Peyer's patch (tissue), 4 donors: ENCODE measurements at regions not wholly inside any gene's neighbourhood (a gene's known extent, or its start where the extent isn't known, plus 50 kb on each side); places are given as distances from the start of the nearest gene placed in this dataset.

ENCODE experiments used
- CTCF ChIP-seq, 6 experiments: fragments of 450-650 bp in 4 of 6; fragments of 200-600 bp in 2 of 6; sonication (generic) in 1 of 6; IDR thresholded peaks; one replicate each; pipeline ENCODE4 v1.5.1; 2017 to 2019; ENCODE audit warnings: antibody characterized with exemption in 6 of 6, mild to moderate bottlenecking in 3 of 6, moderate library complexity in 1 of 6
- POLR2A ChIP-seq, 2 donors: fragments of 450-650 bp; IDR thresholded peaks; one replicate each; pipeline ENCODE4 v1.5.1; 2017; ENCODE audit warnings: antibody characterized with exemption in 2 of 2, mild to moderate bottlenecking in 2 of 2, moderate library complexity in 2 of 2

- no peak for TF ChIP-seq POLR2A (IDR thresholded peaks at IDR 0.05)
- no peak for TF ChIP-seq CTCF (IDR thresholded peaks at IDR 0.05)
Observed at GRCh38 chr3:61372723-61373122, 121.5 kb upstream of the FHIT start.
